ENCODE measurements at regions not wholly inside any gene's neighbourhood (a gene's known extent, or its start where the extent isn't known, plus 50 kb on each side); places are given as distances from the start of the nearest gene placed in this dataset.

GRCh38 chr2:19140463-19141208 is 217.8 kb downstream of the OSR1 start (continued):
- TF ChIP-seq NR2F1 (CRISPR knock-in tag; IDR thresholded peaks at IDR 0.05) (peak; percentile 12 to 49; a peak in 3 of 4 replicates), ZNF326 (CRISPR knock-in tag; IDR thresholded peaks at IDR 0.05; ENCODE audit: borderline replicate concordance) (no peak), ATF2 (CRISPR knock-in tag; IDR thresholded peaks at IDR 0.05) (peak; percentile 91), SMC3 (IDR thresholded peaks at IDR 0.05; ENCODE audit: low read length) (peak; percentile 20; the same call in 1 of the 2 replicates), NR1H2 (CRISPR knock-in tag; IDR thresholded peaks at IDR 0.05; ENCODE audit: borderline replicate concordance, low read depth) (no peak), ZC3H4 (CRISPR knock-in tag; IDR thresholded peaks at IDR 0.05; ENCODE audit: borderline replicate concordance) (no peak), TEF (CRISPR knock-in tag; IDR thresholded peaks at IDR 0.05) (no peak), TBL1XR1 (IDR thresholded peaks at IDR 0.05; ENCODE audit: borderline replicate concordance, low read length, partially characterized antibody) (peak; percentile 95), ZSCAN20 (CRISPR knock-in tag; IDR thresholded peaks at IDR 0.05; ENCODE audit: borderline replicate concordance) (no peak), ZMYM3 (CRISPR knock-in tag; IDR thresholded peaks at IDR 0.05) (no peak), ZNF350 (CRISPR knock-in tag; IDR thresholded peaks at IDR 0.05; ENCODE audit: borderline replicate concordance, low read depth) (peak; percentile 29; the same call in 1 of the 2 replicates), MTF1 (CRISPR knock-in tag; IDR thresholded peaks at IDR 0.05) (no peak), ZNF616 (CRISPR knock-in tag; IDR thresholded peaks at IDR 0.05; ENCODE audit: low read depth) (no peak), HMG20B (CRISPR knock-in tag; conservative IDR thresholded peaks at IDR 0.05) (peak; percentile 82; the same call in 1 of the 2 replicates), U2AF1 (optimal IDR thresholded peaks at IDR 0.05; ENCODE audit: low read depth, low read length) (no peak), NFKBIZ (CRISPR knock-in tag; IDR thresholded peaks at IDR 0.05) (peak; percentile 91; the same call in 1 of the 2 replicates), GABPB1 (CRISPR knock-in tag; IDR thresholded peaks at IDR 0.05) (peak; percentile 16; the same call in 1 of the 2 replicates), ZNF576 (CRISPR knock-in tag; IDR thresholded peaks at IDR 0.05) (no peak), ZBTB46 (CRISPR knock-in tag; IDR thresholded peaks at IDR 0.05; ENCODE audit: borderline replicate concordance) (no peak), ZNF597 (CRISPR knock-in tag; IDR thresholded peaks at IDR 0.05) (no peak), MTA3 (CRISPR knock-in tag; IDR thresholded peaks at IDR 0.05) (no peak), ZNF460 (CRISPR knock-in tag; IDR thresholded peaks at IDR 0.05; ENCODE audit: borderline replicate concordance) (no peak), ATRX (CRISPR knock-in tag; IDR thresholded peaks at IDR 0.05; ENCODE audit: borderline replicate concordance) (no peak), KDM4B (CRISPR knock-in tag; IDR thresholded peaks at IDR 0.05) (peak; percentile 58; the same call in 1 of the 2 replicates), HIVEP1 (CRISPR knock-in tag; IDR thresholded peaks at IDR 0.05) (no peak)
